ENCODE measurements at regions not wholly inside any gene's neighbourhood (a gene's known extent, or its start where the extent isn't known, plus 50 kb on each side); places are given as distances from the start of the nearest gene placed in this dataset.

DNA sequence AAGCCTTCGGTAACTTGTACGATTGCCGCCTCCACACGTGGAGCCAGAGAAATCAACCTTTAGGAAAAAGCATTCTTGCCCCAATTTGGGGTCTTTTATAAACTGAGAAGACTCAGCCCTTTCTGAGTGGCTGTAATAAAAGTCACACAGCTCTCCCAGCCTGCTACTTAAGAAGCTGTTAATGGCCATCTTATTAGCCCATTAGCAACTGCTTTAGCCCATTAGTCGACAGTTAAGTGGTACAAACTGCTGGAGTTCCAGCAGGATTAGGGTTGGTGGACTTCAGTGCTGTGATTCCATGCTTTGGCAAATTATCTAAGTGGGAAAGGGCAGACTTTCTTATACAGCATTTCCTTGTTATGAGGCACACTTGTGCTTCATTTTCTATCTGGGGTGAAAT is 461.3 kb downstream of the RPS6KC1 start:
- TF ChIP-seq POLR2AphosphoS5 (IDR thresholded peaks at IDR 0.05; ENCODE audit: low read depth, low read length) (no peak), TAF1 (IDR thresholded peaks at IDR 0.05; ENCODE audit: borderline replicate concordance, insufficient read depth, low read length) (no peak), FOXP2 (optimal IDR thresholded peaks at IDR 0.05; ENCODE audit: borderline replicate concordance, extremely low read depth, extremely low read length, insufficient read depth) (no peak), SIN3A (IDR thresholded peaks at IDR 0.05; ENCODE audit: borderline replicate concordance, insufficient read depth, low read length) (no peak)
- TF ChIP-seq, protein P1, sequence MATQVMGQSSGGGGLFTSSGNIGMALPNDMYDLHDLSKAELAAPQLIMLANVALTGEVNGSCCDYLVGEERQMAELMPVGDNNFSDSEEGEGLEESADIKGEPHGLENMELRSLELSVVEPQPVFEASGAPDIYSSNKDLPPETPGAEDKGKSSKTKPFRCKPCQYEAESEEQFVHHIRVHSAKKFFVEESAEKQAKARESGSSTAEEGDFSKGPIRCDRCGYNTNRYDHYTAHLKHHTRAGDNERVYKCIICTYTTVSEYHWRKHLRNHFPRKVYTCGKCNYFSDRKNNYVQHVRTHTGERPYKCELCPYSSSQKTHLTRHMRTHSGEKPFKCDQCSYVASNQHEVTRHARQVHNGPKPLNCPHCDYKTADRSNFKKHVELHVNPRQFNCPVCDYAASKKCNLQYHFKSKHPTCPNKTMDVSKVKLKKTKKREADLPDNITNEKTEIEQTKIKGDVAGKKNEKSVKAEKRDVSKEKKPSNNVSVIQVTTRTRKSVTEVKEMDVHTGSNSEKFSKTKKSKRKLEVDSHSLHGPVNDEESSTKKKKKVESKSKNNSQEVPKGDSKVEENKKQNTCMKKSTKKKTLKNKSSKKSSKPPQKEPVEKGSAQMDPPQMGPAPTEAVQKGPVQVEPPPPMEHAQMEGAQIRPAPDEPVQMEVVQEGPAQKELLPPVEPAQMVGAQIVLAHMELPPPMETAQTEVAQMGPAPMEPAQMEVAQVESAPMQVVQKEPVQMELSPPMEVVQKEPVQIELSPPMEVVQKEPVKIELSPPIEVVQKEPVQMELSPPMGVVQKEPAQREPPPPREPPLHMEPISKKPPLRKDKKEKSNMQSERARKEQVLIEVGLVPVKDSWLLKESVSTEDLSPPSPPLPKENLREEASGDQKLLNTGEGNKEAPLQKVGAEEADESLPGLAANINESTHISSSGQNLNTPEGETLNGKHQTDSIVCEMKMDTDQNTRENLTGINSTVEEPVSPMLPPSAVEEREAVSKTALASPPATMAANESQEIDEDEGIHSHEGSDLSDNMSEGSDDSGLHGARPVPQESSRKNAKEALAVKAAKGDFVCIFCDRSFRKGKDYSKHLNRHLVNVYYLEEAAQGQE (IDR thresholded peaks at IDR 0.05; ENCODE audit: insufficient read depth in 1 of 2, low read depth in 2 of 2, low read length in 2 of 2): no peak

GRCh38 chr1:213513006-213513405 is 462.0 kb downstream of the RPS6KC1 start:
- TF ChIP-seq TAF1 (IDR thresholded peaks at IDR 0.05; ENCODE audit: borderline replicate concordance, insufficient read depth, low read length) (no peak), FOXP2 (optimal IDR thresholded peaks at IDR 0.05; ENCODE audit: borderline replicate concordance, extremely low read depth, extremely low read length, insufficient read depth) (no peak), SIN3A (IDR thresholded peaks at IDR 0.05; ENCODE audit: borderline replicate concordance, insufficient read depth, low read length) (no peak), POLR2AphosphoS5 (IDR thresholded peaks at IDR 0.05; ENCODE audit: low read depth, low read length) (no peak)
- TF ChIP-seq, protein P1 (IDR thresholded peaks at IDR 0.05; ENCODE audit: insufficient read depth in 1 of 2, low read depth in 2 of 2, low read length in 2 of 2): no peak

DNA sequence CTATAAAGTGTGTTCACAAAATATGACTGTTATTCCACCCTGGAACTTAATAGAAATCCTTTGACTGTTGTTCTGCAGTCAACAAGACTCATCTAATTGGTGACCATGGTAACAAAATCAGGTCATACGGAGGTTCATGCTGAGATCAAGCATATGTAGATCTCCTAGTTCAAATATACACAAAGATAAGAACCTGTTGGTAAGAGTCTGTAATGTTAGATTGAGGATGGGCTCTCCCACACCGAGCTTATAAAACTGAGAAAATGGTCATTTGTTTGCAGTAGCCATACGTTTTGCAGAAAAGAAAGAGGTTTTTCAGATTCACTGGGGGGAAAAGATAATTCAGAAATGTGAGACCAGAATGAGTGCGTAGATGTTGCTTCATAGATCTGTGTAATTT is 468.1 kb downstream of the RPS6KC1 start:
- TF ChIP-seq SIN3A (IDR thresholded peaks at IDR 0.05; ENCODE audit: borderline replicate concordance, insufficient read depth, low read length) (no peak), TAF1 (IDR thresholded peaks at IDR 0.05; ENCODE audit: borderline replicate concordance, insufficient read depth, low read length) (no peak)

DNA sequence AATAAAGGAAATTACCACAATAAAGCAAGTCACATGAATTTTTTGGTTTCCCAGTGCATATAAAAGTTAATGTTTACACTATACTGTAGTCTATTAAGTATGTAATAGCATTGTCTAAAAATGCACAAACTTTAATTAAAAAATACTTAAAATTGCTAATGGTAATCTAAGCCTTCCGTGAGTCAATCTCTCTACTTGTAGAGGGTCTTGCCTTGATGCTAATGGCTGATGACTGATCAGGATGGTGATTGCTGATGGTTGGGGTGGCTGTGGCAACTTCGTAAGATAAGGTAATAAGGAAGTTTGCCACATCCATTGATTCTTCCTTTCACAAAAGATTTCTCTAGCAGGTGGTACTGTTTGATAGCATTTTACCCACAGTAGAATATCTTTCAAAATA is 466.6 kb upstream of the PROX1 start:
- TF ChIP-seq POLR2AphosphoS5 (IDR thresholded peaks at IDR 0.05; ENCODE audit: low read depth, low read length) (no peak), TAF1 (IDR thresholded peaks at IDR 0.05; ENCODE audit: borderline replicate concordance, insufficient read depth, low read length) (no peak)
- TF ChIP-seq, protein P1 (IDR thresholded peaks at IDR 0.05; ENCODE audit: insufficient read depth in 1 of 2, low read depth in 2 of 2, low read length in 2 of 2): no peak

- TF ChIP-seq FOXP2 (optimal IDR thresholded peaks at IDR 0.05; ENCODE audit: borderline replicate concordance, extremely low read depth, extremely low read length, insufficient read depth) (no peak), SIN3A (IDR thresholded peaks at IDR 0.05; ENCODE audit: borderline replicate concordance, insufficient read depth, low read length) (no peak), TAF1 (IDR thresholded peaks at IDR 0.05; ENCODE audit: borderline replicate concordance, insufficient read depth, low read length) (no peak), POLR2AphosphoS5 (IDR thresholded peaks at IDR 0.05; ENCODE audit: low read depth, low read length) (no peak)
- TF ChIP-seq, protein P1 (IDR thresholded peaks at IDR 0.05; ENCODE audit: insufficient read depth in 1 of 2, low read depth in 2 of 2, low read length in 2 of 2): no peak
Observed at GRCh38 chr1:213523781-213524398, 463.9 kb upstream of the PROX1 start.
